Osteoblast (primary cell): ENCODE measurements at regions not wholly inside any gene's neighbourhood (a gene's known extent, or its start where the extent isn't known, plus 50 kb on each side); places are given as distances from the start of the nearest gene placed in this dataset.

ENCODE experiments used
- DNase-seq: peaks from one replicate; pipeline ENCODE4 v3.0.0; 2011; ENCODE audit warnings: low spot score, mixed read lengths; ENCODE audit not compliant: insufficient read length; ENCODE audit errors: missing footprints
- H2AFZ ChIP-seq: 2 replicates; pipeline ENCODE4 v1.6.0; 2011; ENCODE audit warnings: mild to moderate bottlenecking, low read length
- H3K27ac ChIP-seq: 2 replicates; pipeline ENCODE4 v1.5.1; 2011; ENCODE audit warnings: mild to moderate bottlenecking, low read depth, low read length, moderate library complexity
- H3K27me3 ChIP-seq: 2 replicates; pipeline ENCODE4 v1.6.0; 2012; ENCODE audit warnings: mild to moderate bottlenecking, control low read depth, inconsistent platforms, low read length, moderate library complexity; ENCODE audit not compliant: insufficient read depth
- H3K36me3 ChIP-seq: 2 replicates; pipeline ENCODE4 v1.5.1; 2011; ENCODE audit warnings: mild to moderate bottlenecking, low read length, control low read depth, moderate library complexity; ENCODE audit not compliant: insufficient read depth
- H3K4me1 ChIP-seq: 2 replicates; pipeline ENCODE4 v1.5.1; 2011; ENCODE audit warnings: mild to moderate bottlenecking, low read length, control low read depth, moderate library complexity; ENCODE audit not compliant: insufficient read depth
- H3K4me2 ChIP-seq: 2 replicates; pipeline ENCODE4 v1.6.0; 2011; ENCODE audit warnings: mild to moderate bottlenecking, low read length; ENCODE audit not compliant: insufficient read depth
- H3K4me3 ChIP-seq: fragments of 200-600 bp; sonication (generic); 3 replicates; pipeline ENCODE4 v1.5.1; 2012; ENCODE audit warnings: mild to moderate bottlenecking, low read length, inconsistent platforms; ENCODE audit not compliant: insufficient read depth
- H3K79me2 ChIP-seq: 2 replicates; pipeline ENCODE4 v1.6.0; 2012; ENCODE audit warnings: mild to moderate bottlenecking, low read length, control low read depth, inconsistent platforms; ENCODE audit not compliant: insufficient read depth
- H3K9me3 ChIP-seq: 2 replicates; pipeline ENCODE4 v1.5.1; 2011; ENCODE audit warnings: low read depth, low read length, control low read depth
- H4K20me1 ChIP-seq: 2 replicates; pipeline ENCODE4 v1.6.0; 2012; ENCODE audit warnings: mild to moderate bottlenecking, low read length, control low read depth; ENCODE audit not compliant: insufficient read depth
- TF ChIP-seq, protein P1 (sequence below): IDR thresholded peaks from 2 replicates; pipeline ENCODE4 v1.5.1; 2011; ENCODE audit warnings: mild to moderate bottlenecking, low read depth, low read length, moderate library complexity; ENCODE audit errors: extremely low read depth

DNA sequence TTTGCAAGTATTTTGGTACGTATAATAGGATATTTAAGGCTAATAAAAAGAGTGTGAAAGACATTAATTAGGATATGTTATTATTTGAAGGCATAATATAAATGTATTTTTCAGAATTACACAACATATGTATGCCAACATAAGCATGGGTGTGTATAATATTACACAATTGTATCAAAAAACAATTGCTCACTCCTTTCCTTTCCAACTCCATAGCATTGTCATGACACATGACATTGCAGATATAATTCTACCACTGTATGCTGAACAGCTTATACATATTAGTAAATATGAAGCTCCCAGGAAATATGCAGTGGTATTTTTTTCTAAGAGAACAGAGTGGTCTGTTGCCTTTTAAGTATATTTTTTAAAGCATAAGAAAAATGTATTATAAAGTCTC is 593.1 kb downstream of the TMX3 start:
- Histone ChIP-seq H3K4me3 (no peak overlapping the region), H3K36me3 (no peaks in the 10 kb centered on the region), H3K27me3 (no peaks in the 10 kb centered on the region), H3K27ac (peak overlapping the region; percentile 4), H3K9me3 (no peaks in the 10 kb centered on the region), H3K4me1 (peaks cover 10% of the 10 kb centered on the region), H3K4me2 (peak overlapping the region; percentile 30), H2AFZ (no peak overlapping the region), H3K79me2 (no peaks in the 10 kb centered on the region), H4K20me1 (no peaks in the 10 kb centered on the region)
- no peak for DNase-seq
- TF ChIP-seq, protein P1, sequence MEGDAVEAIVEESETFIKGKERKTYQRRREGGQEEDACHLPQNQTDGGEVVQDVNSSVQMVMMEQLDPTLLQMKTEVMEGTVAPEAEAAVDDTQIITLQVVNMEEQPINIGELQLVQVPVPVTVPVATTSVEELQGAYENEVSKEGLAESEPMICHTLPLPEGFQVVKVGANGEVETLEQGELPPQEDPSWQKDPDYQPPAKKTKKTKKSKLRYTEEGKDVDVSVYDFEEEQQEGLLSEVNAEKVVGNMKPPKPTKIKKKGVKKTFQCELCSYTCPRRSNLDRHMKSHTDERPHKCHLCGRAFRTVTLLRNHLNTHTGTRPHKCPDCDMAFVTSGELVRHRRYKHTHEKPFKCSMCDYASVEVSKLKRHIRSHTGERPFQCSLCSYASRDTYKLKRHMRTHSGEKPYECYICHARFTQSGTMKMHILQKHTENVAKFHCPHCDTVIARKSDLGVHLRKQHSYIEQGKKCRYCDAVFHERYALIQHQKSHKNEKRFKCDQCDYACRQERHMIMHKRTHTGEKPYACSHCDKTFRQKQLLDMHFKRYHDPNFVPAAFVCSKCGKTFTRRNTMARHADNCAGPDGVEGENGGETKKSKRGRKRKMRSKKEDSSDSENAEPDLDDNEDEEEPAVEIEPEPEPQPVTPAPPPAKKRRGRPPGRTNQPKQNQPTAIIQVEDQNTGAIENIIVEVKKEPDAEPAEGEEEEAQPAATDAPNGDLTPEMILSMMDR: no peak

DNA sequence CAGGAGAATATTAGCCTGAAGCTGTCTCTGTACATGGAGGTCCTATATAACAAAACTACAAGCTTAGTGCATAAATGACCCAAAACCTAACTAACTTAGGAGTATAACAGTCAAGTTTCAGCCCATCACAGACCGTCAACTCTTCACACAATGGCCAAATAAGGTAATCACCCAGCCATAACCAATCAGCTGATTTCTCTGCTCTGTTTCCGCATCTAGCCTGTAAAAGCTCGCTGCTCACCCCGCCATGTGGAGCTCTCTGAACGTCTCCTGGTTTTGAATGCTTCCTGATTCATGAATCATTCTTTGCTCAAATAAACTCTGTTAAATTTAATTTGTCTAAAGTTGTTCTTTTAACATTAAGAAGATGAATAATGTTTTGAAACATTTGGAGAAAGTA is 593.6 kb downstream of the TMX3 start:
- DNase-seq: no peak

DNA sequence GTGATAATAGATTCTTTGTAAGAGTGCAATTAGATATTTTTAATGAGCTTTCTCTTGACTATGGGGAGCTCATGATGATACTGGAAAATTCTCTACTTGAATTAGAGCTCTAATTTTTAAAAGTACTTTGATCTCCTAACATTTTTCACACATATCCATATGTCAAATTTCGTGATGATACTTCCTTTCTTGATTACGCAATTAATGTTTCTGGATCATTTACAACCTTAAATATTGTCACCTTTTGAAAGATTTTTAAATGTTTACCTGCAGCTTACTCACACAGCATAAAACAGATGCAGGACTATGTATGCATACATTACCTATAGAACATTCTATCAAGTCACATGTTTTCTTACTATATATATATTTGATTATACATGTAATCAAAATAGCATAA is 598.5 kb upstream of the DSEL start:
- H2AFZ ChIP-seq: no peak overlapping the region
- H3K4me3 ChIP-seq: no peak overlapping the region
- DNase-seq: no peak
- no peak overlapping the region for H3K27ac ChIP-seq
- TF ChIP-seq, protein P1: no peak
- H3K79me2 ChIP-seq: no peaks in the 10 kb centered on the region
- no peaks in the 10 kb centered on the region for H3K36me3 ChIP-seq
- no peak overlapping the region for H3K4me2 ChIP-seq
- H4K20me1 ChIP-seq: no peaks in the 10 kb centered on the region
- no peaks in the 10 kb centered on the region for H3K9me3 ChIP-seq
- H3K4me1 ChIP-seq: no peaks in the 10 kb centered on the region
- no peaks in the 10 kb centered on the region for H3K27me3 ChIP-seq

More for the DNA sequence above, 593.6 kb downstream of the TMX3 start:
- H3K4me1 ChIP-seq: peaks cover 10% of the 10 kb centered on the region
- no peaks in the 10 kb centered on the region for H4K20me1 ChIP-seq
- no peaks in the 10 kb centered on the region for H3K79me2 ChIP-seq
- TF ChIP-seq, protein P1: no peak
- H3K4me2 ChIP-seq: peak overlapping the region; percentile 30
- H3K27me3 ChIP-seq: no peaks in the 10 kb centered on the region
- peak overlapping the region; percentile 4 for H3K27ac ChIP-seq
- no peaks in the 10 kb centered on the region for H3K36me3 ChIP-seq
- H3K4me3 ChIP-seq: no peak overlapping the region
- H3K9me3 ChIP-seq: no peaks in the 10 kb centered on the region
- peak overlapping the region; percentile 20 for H2AFZ ChIP-seq

DNA sequence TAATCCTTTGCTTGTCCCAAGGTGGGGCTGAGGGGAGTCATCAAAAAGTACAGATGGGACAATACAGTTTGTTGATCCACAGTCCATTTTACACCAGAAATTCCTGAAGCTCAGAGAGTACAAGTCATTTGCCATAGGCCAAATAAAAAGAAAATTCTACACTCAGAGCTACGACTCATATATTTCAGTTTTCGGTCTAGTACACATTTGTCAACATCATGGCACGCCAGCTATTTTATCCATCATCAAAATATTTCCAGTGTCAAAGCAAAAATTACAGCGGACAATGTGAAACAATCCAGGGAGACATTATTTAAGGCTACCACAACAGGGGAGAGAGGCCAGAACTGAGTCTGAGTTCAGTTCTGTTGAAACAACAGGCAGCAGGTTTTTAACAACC is 587.5 kb upstream of the DSEL start:
- no peak overlapping the region for H3K4me2 ChIP-seq

More for the DNA sequence above, 587.5 kb upstream of the DSEL start:
- Histone ChIP-seq H2AFZ (peak overlapping the region; percentile 11), H3K4me3 (no peak overlapping the region), H3K4me1 (no peaks in the 10 kb centered on the region), H3K79me2 (no peaks in the 10 kb centered on the region), H3K27me3 (no peaks in the 10 kb centered on the region), H3K9me3 (no peaks in the 10 kb centered on the region), H3K36me3 (no peaks in the 10 kb centered on the region), H3K27ac (no peak overlapping the region), H4K20me1 (no peaks in the 10 kb centered on the region)
- DNase-seq: peak; percentile 63
- TF ChIP-seq, protein P1: no peak
